Mucosa of gallbladder (tissue), 1 donor: ENCODE measurements at regions not wholly inside any gene's neighbourhood (a gene's known extent, or its start where the extent isn't known, plus 50 kb on each side); places are given as distances from the start of the nearest gene placed in this dataset.
"Not testable (repeated sequence)": the region's sequence is repeated elsewhere in the genome, so short reads cannot be mapped to it uniquely, and the experiment has no call there.

ENCODE experiments used
- DNase-seq: peaks from one replicate; pipeline ENCODE4 v3.0.0-alpha.2; 2020; ENCODE audit warnings: low spot score
- donor health status: DM: no; HTN: no; CAD: no.

- DNase-seq: no peak
Measured at GRCh38 chr12:125493704-125494308, 428.6 kb downstream of the AACS start.

- DNase-seq: no peak
Measured at GRCh38 chr12:125503128-125503527, 437.9 kb downstream of the AACS start.

- no peak for DNase-seq
Measured at GRCh38 chr12:125509195-125509594, 444.0 kb downstream of the AACS start.

- no peak for DNase-seq
Measured at GRCh38 chr12:125512541-125513298, 447.5 kb downstream of the AACS start.

- no peak for DNase-seq
Measured at GRCh38 chr12:125515887-125516286, 450.7 kb downstream of the AACS start.

GRCh38 chr12:125518074-125518473, 452.8 kb downstream of the AACS start:
- DNase-seq: peak; percentile 41

GRCh38 chr12:125519026-125519651, 453.9 kb downstream of the AACS start:
- peak; percentile 48 for DNase-seq

- DNase-seq: no peak
Measured at GRCh38 chr12:125525879-125526278, 460.6 kb downstream of the AACS start.

- DNase-seq: no peak
Measured at GRCh38 chr12:125528281-125528680, 463.0 kb downstream of the AACS start.

GRCh38 chr12:125530201-125530600, 465.0 kb downstream of the AACS start:
- DNase-seq: no peak

- no peak for DNase-seq
Measured at GRCh38 chr12:125530876-125531275, 465.6 kb downstream of the AACS start.

- no peak for DNase-seq
Measured at GRCh38 chr12:125531574-125531973, 466.3 kb downstream of the AACS start.

GRCh38 chr12:125533434-125534029, 468.3 kb downstream of the AACS start:
- no peak for DNase-seq

GRCh38 chr12:125538401-125539199, 473.4 kb downstream of the AACS start:
- no peak for DNase-seq

- no peak for DNase-seq
Measured at GRCh38 chr12:125540580-125541204, 475.5 kb downstream of the AACS start.

- DNase-seq: no peak
Measured at GRCh38 chr12:125544960-125545359, 479.7 kb downstream of the AACS start.

- no peak for DNase-seq
Measured at GRCh38 chr12:125549171-125549570, 483.9 kb downstream of the AACS start.

GRCh38 chr12:125549836-125550235, 484.6 kb downstream of the AACS start:
- DNase-seq: no peak

- no peak for DNase-seq
Measured at GRCh38 chr12:125552295-125552694, 487.1 kb downstream of the AACS start.

GRCh38 chr12:125561008-125561407, 495.8 kb downstream of the AACS start:
- DNase-seq: not testable (repeated sequence)

- no peak for DNase-seq
Measured at GRCh38 chr12:125564753-125565152, 499.5 kb downstream of the AACS start.
